Keratinocyte (primary cell): ENCODE measurements at regions not wholly inside any gene's neighbourhood (a gene's known extent, or its start where the extent isn't known, plus 50 kb on each side); places are given as distances from the start of the nearest gene placed in this dataset.

ENCODE experiments used
- CTCF ChIP-seq, 3 experiments: IDR thresholded peaks in 1 of 3; conservative IDR thresholded peaks in 1 of 3; optimal IDR thresholded peaks in 1 of 3; 2 replicates in 2 of 3; 3 replicates in 1 of 3; pipeline versions ENCODE3 to v1.5.1; 2011; ENCODE audit warnings: low read length in 3 of 3, mild to moderate bottlenecking in 3 of 3, moderate library complexity in 2 of 3, control low read depth in 1 of 3, inconsistent platforms in 1 of 3; ENCODE audit not compliant: insufficient read depth in 2 of 3; ENCODE audit errors: extremely low read depth in 1 of 3
- EZH2 ChIP-seq: IDR thresholded peaks from one replicate; pipeline ENCODE4 v1.6.1; 2012; ENCODE audit warnings: inconsistent platforms, mild to moderate bottlenecking, low read length, moderate library complexity

GRCh38 chr11:106463154-106463553 lies 385.7 kb downstream of the AASDHPPT start:
- TF ChIP-seq CTCF (optimal IDR thresholded peaks at IDR 0.05 in 1 of 3, IDR thresholded peaks at IDR 0.05 in 1 of 3, conservative IDR thresholded peaks at IDR 0.05 in 1 of 3; ENCODE audit: extremely low read depth in 1 of 3, insufficient read depth in 2 of 3, low read length in 3 of 3) (no peak), EZH2 (no peak)
